ENCODE measurements at regions not wholly inside any gene's neighbourhood (a gene's known extent, or its start where the extent isn't known, plus 50 kb on each side); places are given as distances from the start of the nearest gene placed in this dataset.

DNA sequence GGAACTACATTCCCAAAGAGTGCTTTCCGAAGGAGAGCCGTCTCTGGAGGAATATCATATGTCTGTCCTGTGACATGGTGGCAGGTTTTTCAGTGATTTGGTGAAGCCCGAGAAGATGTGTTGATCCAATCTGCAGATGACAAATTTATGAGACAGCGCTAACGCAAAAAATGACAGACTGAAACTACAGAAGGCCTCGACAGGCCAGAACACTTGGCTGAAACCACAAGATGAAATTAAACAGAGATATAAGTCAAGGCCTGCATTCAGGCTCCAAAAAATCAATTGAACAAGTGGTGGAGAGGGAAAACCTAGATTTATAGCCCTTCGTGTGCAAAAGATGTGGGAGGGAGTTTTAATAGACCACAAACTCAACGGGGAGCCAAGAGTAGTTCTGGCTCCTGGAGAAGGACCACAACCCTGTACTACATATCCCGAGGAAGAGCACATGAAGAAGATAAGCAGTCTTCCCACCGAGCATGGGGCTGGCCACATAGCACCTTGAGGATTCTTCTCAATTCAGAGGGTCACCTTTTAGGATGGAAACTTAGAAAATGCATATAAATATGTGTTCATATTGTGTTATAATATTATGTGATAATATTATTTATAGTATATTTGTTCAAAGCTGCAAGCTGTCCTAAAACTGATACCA is 231.3 kb upstream of the PDE10A start:
- H3K36me3 ChIP-seq (replicated peaks in 1 of 2; ENCODE audit: control insufficient read depth in 1 of 2, insufficient read depth in 2 of 2, low read length in 2 of 2): no peaks in the 10 kb centered on the region
- H3K4me3 ChIP-seq (replicated peaks in 1 of 3; ENCODE audit: low read depth in 2 of 3, low read length in 3 of 3): no peak overlapping the region
- peak overlapping the region in 1 of 7 donors; percentile 62 for H3K27ac Mint-ChIP-seq
- no peak overlapping the region for H3K9ac ChIP-seq (ENCODE audit: insufficient read depth, low read length, poor library complexity, severe bottlenecking)
- H3K9me3 ChIP-seq (replicated peaks in 1 of 2; ENCODE audit: control insufficient read depth in 1 of 2, insufficient read depth in 1 of 2, low read length in 2 of 2): no peaks in the 10 kb centered on the region
- WGBS (ENCODE audit: insufficient coverage): 100% methylated on average over 3 of the region's 10 CpGs
- H3K27ac ChIP-seq (ENCODE audit: low read depth in 1 of 2, low read length in 2 of 2): no peak overlapping the region
- H3K9me3 Mint-ChIP-seq: peaks cover 0 to 4% (median 0%) of the 10 kb centered on the region in 7 donors
- no peak overlapping the region for H2AFZ ChIP-seq (ENCODE audit: insufficient read depth, low read depth, low read length, poor library complexity, severe bottlenecking)
- H3K27me3 ChIP-seq (ENCODE audit: control insufficient read depth in 2 of 2, insufficient read depth in 2 of 2, low read length in 2 of 2): no peaks in the 10 kb centered on the region
- H3K4me3 Mint-ChIP-seq: no peak overlapping the region
- H3K36me3 Mint-ChIP-seq: no peaks in the 10 kb centered on the region
- TF ChIP-seq, protein P1, sequence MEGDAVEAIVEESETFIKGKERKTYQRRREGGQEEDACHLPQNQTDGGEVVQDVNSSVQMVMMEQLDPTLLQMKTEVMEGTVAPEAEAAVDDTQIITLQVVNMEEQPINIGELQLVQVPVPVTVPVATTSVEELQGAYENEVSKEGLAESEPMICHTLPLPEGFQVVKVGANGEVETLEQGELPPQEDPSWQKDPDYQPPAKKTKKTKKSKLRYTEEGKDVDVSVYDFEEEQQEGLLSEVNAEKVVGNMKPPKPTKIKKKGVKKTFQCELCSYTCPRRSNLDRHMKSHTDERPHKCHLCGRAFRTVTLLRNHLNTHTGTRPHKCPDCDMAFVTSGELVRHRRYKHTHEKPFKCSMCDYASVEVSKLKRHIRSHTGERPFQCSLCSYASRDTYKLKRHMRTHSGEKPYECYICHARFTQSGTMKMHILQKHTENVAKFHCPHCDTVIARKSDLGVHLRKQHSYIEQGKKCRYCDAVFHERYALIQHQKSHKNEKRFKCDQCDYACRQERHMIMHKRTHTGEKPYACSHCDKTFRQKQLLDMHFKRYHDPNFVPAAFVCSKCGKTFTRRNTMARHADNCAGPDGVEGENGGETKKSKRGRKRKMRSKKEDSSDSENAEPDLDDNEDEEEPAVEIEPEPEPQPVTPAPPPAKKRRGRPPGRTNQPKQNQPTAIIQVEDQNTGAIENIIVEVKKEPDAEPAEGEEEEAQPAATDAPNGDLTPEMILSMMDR (IDR thresholded peaks at IDR 0.05): no peak
- no peak overlapping the region for H3K4me2 ChIP-seq (replicated peaks; ENCODE audit: extremely low read depth, low read length, poor library complexity, severe bottlenecking)
- H3K4me1 Mint-ChIP-seq: no peaks in the 10 kb centered on the region
- peaks cover 2% of the 10 kb centered on the region in 3 donors for H3K27me3 Mint-ChIP-seq (ENCODE audit: low read depth in 3 of 3)
- H4K20me1 ChIP-seq (ENCODE audit: insufficient read depth, low read length): no peaks in the 10 kb centered on the region
- no peak for DNase-seq
- no peaks in the 10 kb centered on the region for H3K4me1 ChIP-seq (ENCODE audit: control insufficient read depth in 1 of 2, insufficient read depth in 2 of 2, low read length in 2 of 2)
- intact Hi-C loops (cut with micrococcal nuclease): no loop called here
- H3K79me2 ChIP-seq (ENCODE audit: insufficient read depth, low read length): no peaks in the 10 kb centered on the region

DNA sequence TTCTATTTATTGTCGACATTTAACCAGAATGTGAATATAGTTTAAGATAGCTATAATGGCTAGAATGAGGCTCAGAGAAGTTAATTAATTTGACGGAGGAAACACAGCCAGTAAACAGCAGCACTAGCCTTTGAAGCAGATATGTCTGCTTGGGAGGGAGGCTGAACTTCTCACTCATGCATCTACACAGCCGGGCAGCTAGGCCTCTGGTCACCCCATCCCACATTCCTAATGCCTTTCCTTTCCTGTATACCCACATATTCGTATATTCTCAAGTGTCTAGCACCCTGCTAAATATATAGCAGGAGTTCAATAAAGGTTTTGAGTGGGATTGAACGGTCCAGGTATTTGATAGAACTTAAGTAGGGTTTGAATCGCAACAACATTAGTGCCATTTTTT is 230.4 kb upstream of the PDE10A start:
- H3K9me3 Mint-ChIP-seq: peaks cover 0 to 4% (median 0%) of the 10 kb centered on the region in 7 donors
- peaks cover under 1 to 2% (median under 1%) of the 10 kb centered on the region in 3 donors for H3K27me3 Mint-ChIP-seq (ENCODE audit: low read depth in 3 of 3)
- no peak overlapping the region for H3K4me2 ChIP-seq (replicated peaks; ENCODE audit: extremely low read depth, low read length, poor library complexity, severe bottlenecking)
- H3K36me3 ChIP-seq (replicated peaks in 1 of 2; ENCODE audit: control insufficient read depth in 1 of 2, insufficient read depth in 2 of 2, low read length in 2 of 2): no peaks in the 10 kb centered on the region
- H3K36me3 Mint-ChIP-seq: no peaks in the 10 kb centered on the region
- H2AFZ ChIP-seq (ENCODE audit: insufficient read depth, low read depth, low read length, poor library complexity, severe bottlenecking): no peak overlapping the region
- intact Hi-C loops (cut with micrococcal nuclease): no loop called here
- no peak for DNase-seq
- TF ChIP-seq, protein P1 (IDR thresholded peaks at IDR 0.05): no peak
- no peaks in the 10 kb centered on the region for H3K4me1 ChIP-seq (ENCODE audit: control insufficient read depth in 1 of 2, insufficient read depth in 2 of 2, low read length in 2 of 2)
- no peaks in the 10 kb centered on the region for H3K4me1 Mint-ChIP-seq
- H3K4me3 ChIP-seq (replicated peaks in 1 of 3; ENCODE audit: low read depth in 2 of 3, low read length in 3 of 3): no peak overlapping the region
- H3K27ac Mint-ChIP-seq: no peak overlapping the region
- H3K9ac ChIP-seq (ENCODE audit: insufficient read depth, low read length, poor library complexity, severe bottlenecking): no peak overlapping the region
- H4K20me1 ChIP-seq (ENCODE audit: insufficient read depth, low read length): no peaks in the 10 kb centered on the region
- no peaks in the 10 kb centered on the region for H3K27me3 ChIP-seq (ENCODE audit: control insufficient read depth in 2 of 2, insufficient read depth in 2 of 2, low read length in 2 of 2)
- no peak overlapping the region for H3K27ac ChIP-seq (ENCODE audit: low read depth in 1 of 2, low read length in 2 of 2)
- H3K9me3 ChIP-seq (replicated peaks in 1 of 2; ENCODE audit: control insufficient read depth in 1 of 2, insufficient read depth in 1 of 2, low read length in 2 of 2): no peaks in the 10 kb centered on the region
- no peaks in the 10 kb centered on the region for H3K79me2 ChIP-seq (ENCODE audit: insufficient read depth, low read length)
- H3K4me3 Mint-ChIP-seq: no peak overlapping the region
- WGBS (ENCODE audit: insufficient coverage): no CpG with 5 or more reads among the region's 6 CpGs
